Neural cell (in vitro differentiated cells): ENCODE measurements at regions not wholly inside any gene's neighbourhood (a gene's known extent, or its start where the extent isn't known, plus 50 kb on each side); places are given as distances from the start of the nearest gene placed in this dataset.
"Not testable (repeated sequence)": the region's sequence is repeated elsewhere in the genome, so short reads cannot be mapped to it uniquely, and the experiment has no call there.

Experiments
- CTCF ChIP-seq: fragments of 450-650 bp; IDR thresholded peaks from 2 replicates; pipeline ENCODE4 v1.5.1; 2014; ENCODE audit warnings: antibody characterized with exemption, mild to moderate bottlenecking, moderate library complexity; ENCODE audit not compliant: poor library complexity, severe bottlenecking
- EZH2 ChIP-seq: fragments of 200-600, 300-800 bp; shearing (Covaris generic), sonication (generic); IDR thresholded peaks from 2 replicates; pipeline ENCODE4 v1.6.1; 2014; ENCODE audit warnings: antibody characterized with exemption, low read length, borderline replicate concordance, mild to moderate bottlenecking; ENCODE audit not compliant: insufficient read depth, poor library complexity, severe bottlenecking
- POLR2AphosphoS5 ChIP-seq: IDR thresholded peaks from 2 replicates; pipeline ENCODE4 v1.6.1; 2012
- SMC3 ChIP-seq: fragments of 450-650 bp; conservative IDR thresholded peaks from 2 replicates; pipeline ENCODE4 v1.6.1; 2014; ENCODE audit warnings: antibody characterized with exemption, mild to moderate bottlenecking, moderate library complexity; ENCODE audit not compliant: poor library complexity

GRCh38 chr4:29117231-29117722 lies 1602.9 kb upstream of the PCDH7 start:
- TF ChIP-seq POLR2AphosphoS5, CTCF, EZH2, SMC3: not testable (repeated sequence)
